Right lobe of liver (tissue), 4 donors: ENCODE measurements at regions not wholly inside any gene's neighbourhood (a gene's known extent, or its start where the extent isn't known, plus 50 kb on each side); places are given as distances from the start of the nearest gene placed in this dataset.

Experiments used
- POLR2A ChIP-seq: fragments of 450-650 bp; IDR thresholded peaks from one replicate; pipeline ENCODE4 v1.6.1; 2017; ENCODE audit warnings: antibody characterized with exemption, mild to moderate bottlenecking
- TF ChIP-seq, protein P1 (sequence below), 4 donors: fragments of 200-600 bp in 3 of 4; fragments of 450-650 bp in 1 of 4; IDR thresholded peaks; one replicate each; pipeline versions ENCODE4 v1.5.1 to v1.8.0; 2016 to 2022; ENCODE audit warnings: antibody characterized with exemption in 4 of 4, mild to moderate bottlenecking in 2 of 4
- donor health status: DM: no; HTN: no; CAD: no.
- donor health status: DM: no; HTN: no; CAD: no.
- donor health status: DM: no; HTN: yes; CAD: no.

DNA sequence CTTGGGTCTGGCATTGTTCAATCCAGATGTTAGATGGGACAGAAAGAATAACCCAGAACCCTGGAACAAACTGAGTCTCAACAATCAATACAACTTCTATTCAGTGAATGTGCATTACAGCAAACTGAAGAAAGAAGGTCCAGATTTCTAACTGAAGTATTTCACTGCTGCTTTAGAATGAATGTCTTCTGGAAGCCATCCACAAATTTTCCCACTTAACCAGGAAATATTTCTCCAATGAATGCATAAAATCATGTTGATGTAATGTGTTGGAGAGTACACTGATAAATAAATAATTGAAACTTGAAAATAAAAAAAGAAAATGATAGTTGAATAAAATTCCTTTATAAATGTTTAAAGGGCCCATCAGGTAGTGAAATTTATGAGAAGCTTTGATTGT, 658.6 kb downstream of the ZBBX start:
- TF ChIP-seq, protein P1, sequence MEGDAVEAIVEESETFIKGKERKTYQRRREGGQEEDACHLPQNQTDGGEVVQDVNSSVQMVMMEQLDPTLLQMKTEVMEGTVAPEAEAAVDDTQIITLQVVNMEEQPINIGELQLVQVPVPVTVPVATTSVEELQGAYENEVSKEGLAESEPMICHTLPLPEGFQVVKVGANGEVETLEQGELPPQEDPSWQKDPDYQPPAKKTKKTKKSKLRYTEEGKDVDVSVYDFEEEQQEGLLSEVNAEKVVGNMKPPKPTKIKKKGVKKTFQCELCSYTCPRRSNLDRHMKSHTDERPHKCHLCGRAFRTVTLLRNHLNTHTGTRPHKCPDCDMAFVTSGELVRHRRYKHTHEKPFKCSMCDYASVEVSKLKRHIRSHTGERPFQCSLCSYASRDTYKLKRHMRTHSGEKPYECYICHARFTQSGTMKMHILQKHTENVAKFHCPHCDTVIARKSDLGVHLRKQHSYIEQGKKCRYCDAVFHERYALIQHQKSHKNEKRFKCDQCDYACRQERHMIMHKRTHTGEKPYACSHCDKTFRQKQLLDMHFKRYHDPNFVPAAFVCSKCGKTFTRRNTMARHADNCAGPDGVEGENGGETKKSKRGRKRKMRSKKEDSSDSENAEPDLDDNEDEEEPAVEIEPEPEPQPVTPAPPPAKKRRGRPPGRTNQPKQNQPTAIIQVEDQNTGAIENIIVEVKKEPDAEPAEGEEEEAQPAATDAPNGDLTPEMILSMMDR (IDR thresholded peaks at IDR 0.05), result no peak
- TF ChIP-seq POLR2A, result no peak
